Fibroblast of peridontal ligament (primary cell): ENCODE measurements at regions not wholly inside any gene's neighbourhood (a gene's known extent, or its start where the extent isn't known, plus 50 kb on each side); places are given as distances from the start of the nearest gene placed in this dataset.

ENCODE experiments used
- DNase-seq: peaks from one replicate; pipeline ENCODE4 v3.0.0-alpha.2; 2010; ENCODE audit errors: extremely low read depth

GRCh38 chr18:39909706-39910105 is 2045.3 kb upstream of the PIK3C3 start:
- DNase-seq = no peak

- no peak for DNase-seq
These were observed 2068.9 kb upstream of the PIK3C3 start for GRCh38 chr18:39886136-39886535.

GRCh38 chr18:39872651-39873050 is 2082.4 kb upstream of the PIK3C3 start:
- no peak for DNase-seq

DNA sequence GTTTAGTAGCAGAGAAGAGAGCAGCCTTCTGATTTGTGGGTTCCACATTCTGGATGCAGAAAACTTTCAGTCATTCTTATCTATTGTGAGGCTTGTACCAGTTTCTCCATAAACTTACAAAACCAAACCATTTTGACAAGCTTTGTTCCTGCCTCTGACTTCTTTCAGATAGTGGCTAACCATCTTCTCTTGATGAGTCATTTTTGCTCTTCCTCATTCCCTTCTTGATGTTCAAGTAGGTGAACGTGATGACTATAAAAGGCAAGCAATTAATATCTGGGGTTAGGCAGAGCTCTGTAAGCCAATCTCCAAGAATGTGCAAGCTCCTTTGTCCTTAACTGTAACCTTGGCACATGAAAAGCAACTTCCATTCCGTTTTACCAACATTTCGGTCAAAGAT is 2083.1 kb upstream of the PIK3C3 start:
- DNase-seq = no peak

- DNase-seq = no peak
These were observed 2084.4 kb upstream of the PIK3C3 start for GRCh38 chr18:39870591-39870990.

- no peak for DNase-seq
These were observed 2091.1 kb upstream of the PIK3C3 start for GRCh38 chr18:39863916-39864315.

- no peak for DNase-seq
These were observed 2092.7 kb upstream of the PIK3C3 start for GRCh38 chr18:39862341-39862740.

DNA sequence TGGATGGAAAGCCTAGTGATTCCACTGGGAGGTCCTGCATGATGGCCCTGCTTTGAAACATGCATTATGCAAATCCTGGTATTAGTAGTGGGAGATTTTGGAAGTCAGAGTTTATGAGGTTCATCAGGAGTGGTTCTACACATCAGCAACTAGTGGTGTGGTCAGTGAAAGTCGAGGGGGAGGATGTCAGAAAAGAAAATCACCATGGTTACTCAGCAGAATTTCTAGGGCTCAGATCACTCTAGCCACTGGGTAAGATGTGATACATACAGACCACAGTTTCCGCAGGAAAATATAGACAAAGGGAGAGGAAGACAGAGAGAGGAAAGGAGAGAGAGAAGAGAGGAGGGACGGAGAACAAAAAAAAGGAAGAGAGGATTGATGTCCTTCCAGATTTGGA is 2100.7 kb upstream of the PIK3C3 start:
- no peak for DNase-seq

- no peak for DNase-seq
These were observed 2108.8 kb upstream of the PIK3C3 start for GRCh38 chr18:39846265-39846664.

- no peak for DNase-seq
These were observed 2109.4 kb upstream of the PIK3C3 start for GRCh38 chr18:39845631-39846030.

GRCh38 chr18:39845106-39845505 is 2109.9 kb upstream of the PIK3C3 start:
- DNase-seq = no peak

- no peak for DNase-seq
These were observed 2111.5 kb upstream of the PIK3C3 start for GRCh38 chr18:39843546-39843945.

- DNase-seq = no peak
These were observed 2112.6 kb upstream of the PIK3C3 start for GRCh38 chr18:39842366-39842914.

- peak; percentile 66 for DNase-seq
These were observed 2113.3 kb upstream of the PIK3C3 start for GRCh38 chr18:39841482-39842365.

GRCh38 chr18:39840856-39841481 is 2114.1 kb upstream of the PIK3C3 start:
- DNase-seq = no peak

GRCh38 chr18:39840406-39840805 is 2114.6 kb upstream of the PIK3C3 start:
- no peak for DNase-seq

DNA sequence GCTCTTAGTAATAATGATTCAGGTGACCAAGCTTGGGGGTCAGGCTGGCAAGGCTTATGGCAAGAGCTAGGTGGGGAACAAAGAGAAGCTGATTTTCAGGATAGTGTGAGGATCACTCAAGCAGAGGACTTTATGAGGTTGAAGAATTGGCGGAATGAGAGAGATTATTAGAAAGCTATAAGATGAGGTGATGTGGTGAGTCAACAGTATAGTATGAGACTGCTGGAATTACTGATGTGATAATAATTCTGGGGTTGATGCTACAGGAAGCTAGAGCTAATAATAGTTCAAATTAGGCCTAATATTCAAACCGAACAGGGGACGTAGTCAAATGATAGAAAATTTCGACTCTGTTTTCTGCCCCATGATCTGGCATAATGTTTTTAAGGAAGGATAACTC is 2115.3 kb upstream of the PIK3C3 start:
- DNase-seq = no peak

- no peak for DNase-seq
These were observed 2116.2 kb upstream of the PIK3C3 start for GRCh38 chr18:39838831-39839230.

DNA sequence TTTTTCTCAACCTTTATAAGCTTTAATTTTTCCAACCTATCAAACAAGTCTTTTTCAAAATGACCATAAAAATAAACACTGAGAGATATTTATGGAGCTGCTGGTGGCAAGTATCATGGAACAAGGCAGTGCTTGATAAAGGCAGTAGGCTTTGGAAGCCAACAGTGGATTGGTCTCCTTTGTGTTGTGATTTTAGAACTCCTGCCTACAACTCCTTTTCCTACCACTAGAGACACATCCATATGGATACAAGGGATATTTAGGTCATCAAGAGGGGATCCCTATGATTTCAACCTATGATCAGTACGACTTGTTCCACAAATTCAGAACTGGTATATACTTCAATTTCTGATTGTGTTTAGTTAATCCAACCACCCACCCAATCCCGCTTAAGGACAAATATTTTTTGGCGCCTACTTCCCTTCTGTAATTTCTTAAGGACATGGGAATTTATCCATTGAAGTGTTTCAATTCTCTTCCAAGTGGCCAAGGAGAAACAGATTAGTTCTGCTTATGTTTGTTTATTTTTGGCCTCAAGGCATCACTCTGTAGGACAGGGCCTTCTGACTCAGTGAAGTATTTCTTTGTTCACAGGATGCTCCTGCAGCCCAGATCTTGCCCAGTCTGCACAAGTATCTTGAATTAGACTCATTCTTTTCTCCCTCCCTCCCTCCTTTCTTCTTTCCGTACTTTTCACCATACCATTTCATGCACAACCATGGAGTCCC is 2119.6 kb upstream of the PIK3C3 start:
- DNase-seq = no peak

- DNase-seq = no peak
These were observed 2120.4 kb upstream of the PIK3C3 start for GRCh38 chr18:39834636-39835035.

DNA sequence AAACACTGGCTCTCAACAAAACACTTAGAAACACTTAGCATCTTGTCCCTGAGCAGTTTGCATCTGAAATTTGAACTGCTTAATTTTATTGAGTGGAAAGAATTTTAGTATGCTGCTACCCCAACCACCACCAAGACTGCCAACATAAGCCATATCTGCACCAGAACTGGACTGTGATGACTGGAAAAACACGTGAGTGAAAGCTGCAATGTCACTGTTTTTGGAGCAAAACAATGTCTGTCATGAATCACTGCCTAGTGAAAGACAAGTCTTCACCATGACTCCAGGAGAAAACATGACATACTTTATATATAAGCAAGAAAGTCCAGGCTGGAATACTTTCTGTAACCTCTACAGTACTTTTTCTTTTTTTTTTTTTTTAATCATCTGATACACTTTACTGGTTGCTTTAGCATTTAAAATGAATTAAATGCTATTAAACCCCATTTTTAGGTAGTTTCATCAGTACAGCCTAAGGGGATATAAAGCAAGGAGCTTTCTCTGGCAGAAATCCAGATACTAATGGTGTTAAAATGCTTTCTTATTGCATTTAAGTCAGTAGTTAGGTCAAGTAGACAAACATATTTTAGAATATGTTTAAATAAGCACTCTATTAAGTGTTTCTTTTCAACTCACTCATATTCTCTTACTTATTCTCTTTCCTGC is 2129.4 kb upstream of the PIK3C3 start:
- no peak for DNase-seq

DNA sequence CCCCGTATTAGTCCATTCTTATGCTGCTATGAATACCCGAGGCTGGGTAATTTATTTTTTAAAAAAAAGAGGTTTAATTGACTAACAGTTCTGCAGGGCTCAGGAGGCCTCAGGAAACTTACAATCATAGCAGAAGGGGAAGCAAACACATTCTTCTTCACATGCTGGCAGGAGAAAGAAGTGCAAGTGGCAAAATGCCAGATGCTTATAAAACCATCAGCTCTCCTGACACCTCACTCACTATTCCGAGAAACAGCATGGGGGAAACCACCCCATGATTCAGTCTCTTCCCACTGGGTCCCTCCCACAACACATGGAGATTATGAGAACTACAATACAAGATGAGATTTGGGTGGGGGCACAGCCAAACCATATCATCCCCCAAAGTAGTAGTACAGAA is 2148.5 kb upstream of the PIK3C3 start:
- no peak for DNase-seq
